Motor neuron (in vitro differentiated cells): ENCODE measurements at regions not wholly inside any gene's neighbourhood (a gene's known extent, or its start where the extent isn't known, plus 50 kb on each side); places are given as distances from the start of the nearest gene placed in this dataset.
"Not testable (repeated sequence)": the region's sequence is repeated elsewhere in the genome, so short reads cannot be mapped to it uniquely, and the experiment has no call there.

Source experiments
- ATAC-seq, 8 experiments: fragments of 200-7000 bp; cut with Tn5 transposase; replicated peaks in 6 of 8; 2 replicates each; pipeline ENCODE4 v1.8.0; 2021; ENCODE audit warnings: mild to moderate bottlenecking in 8 of 8, moderate library complexity in 8 of 8
- H3K27ac ChIP-seq, 2 donors: fragments of 250-450 bp; sonication (Bioruptor Pico); 2 replicates each; pipeline ENCODE4 v1.9.0; 2021; ENCODE audit warnings: antibody characterized with exemption in 2 of 2, mild to moderate bottlenecking in 2 of 2, moderate library complexity in 1 of 2
- H3K4me1 ChIP-seq, 2 donors: fragments of 250-450 bp; sonication (Bioruptor Pico); replicated peaks in 1 of 2; 2 replicates each; pipeline ENCODE4 v1.6.1; 2021; ENCODE audit warnings: antibody characterized with exemption in 2 of 2, mild to moderate bottlenecking in 2 of 2, moderate library complexity in 1 of 2
- H3K4me3 ChIP-seq, 5 donors: fragments of 250-450 bp; sonication (Bioruptor Pico); 2 replicates each; pipeline ENCODE4 v1.9.0; 2021; ENCODE audit warnings: antibody characterized with exemption in 5 of 5, mild to moderate bottlenecking in 5 of 5, moderate library complexity in 4 of 5
- WGBS, 10 experiments: fragments of 450-650 bp; shearing (Covaris generic); methylation state at CpG; one replicate each; pipeline ENCODE4 v1.0.0; 2022; 5-methylcytosine and 5-hydroxymethylcytosine counted together
- in situ Hi-C, 9 experiments: fragments of 400-800 bp; cut with MboI; loops; one replicate each; pipeline ENCODE4 v1.15.0; 2021; ENCODE audit warnings: low sequenced_read_pairs in 9 of 9, low pct_unique_long_range_greater_than_20kb in 2 of 9; ENCODE audit not compliant: unreplicated experiment in 9 of 9

DNA sequence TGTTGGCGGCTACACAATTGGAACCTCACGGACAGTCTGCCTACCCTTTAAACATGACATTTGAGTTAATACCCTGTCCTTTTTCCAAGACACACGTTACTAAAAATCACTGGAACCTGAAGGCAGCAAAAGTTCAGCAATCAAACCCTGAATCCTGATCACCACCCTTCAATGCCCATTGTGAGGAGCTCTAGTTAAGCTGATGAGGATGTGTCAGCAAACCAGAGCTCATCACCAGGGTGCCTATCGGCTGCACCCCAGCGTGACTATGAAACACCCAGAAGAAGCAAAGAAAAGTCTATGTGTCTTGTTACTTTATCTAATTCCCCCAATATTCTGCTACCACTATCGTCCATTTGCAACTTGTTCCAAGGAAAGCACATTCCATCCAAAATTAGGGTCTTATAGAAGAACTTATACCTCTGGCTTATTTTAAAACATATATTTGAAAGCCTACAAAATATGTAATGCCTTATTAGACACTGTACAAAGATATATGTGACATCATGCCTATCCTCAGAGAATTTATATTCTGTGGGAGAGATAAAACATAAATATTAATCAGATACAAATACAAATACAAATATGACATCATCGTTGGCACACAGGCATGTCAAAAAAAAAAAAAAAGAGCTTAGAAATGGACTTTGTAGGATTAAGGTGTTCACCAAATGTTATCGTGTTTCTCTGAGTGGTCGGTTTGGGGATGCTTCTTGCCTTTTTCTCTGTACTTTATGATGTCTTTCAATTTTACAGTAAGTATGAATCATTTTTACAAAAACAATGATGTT, 219.7 kb upstream of the SETMAR start:
- in situ Hi-C loops, result no loop called here
- ATAC-seq, result no peak
- Histone ChIP-seq H3K27ac (no peak overlapping the region), H3K4me1 (no peaks in the 10 kb centered on the region), H3K4me3 (no peak overlapping the region)
- WGBS, 10 experiments, result 15 to 87% (median 65%) methylated on average over 2 to 9 of the region's 9 CpGs

DNA sequence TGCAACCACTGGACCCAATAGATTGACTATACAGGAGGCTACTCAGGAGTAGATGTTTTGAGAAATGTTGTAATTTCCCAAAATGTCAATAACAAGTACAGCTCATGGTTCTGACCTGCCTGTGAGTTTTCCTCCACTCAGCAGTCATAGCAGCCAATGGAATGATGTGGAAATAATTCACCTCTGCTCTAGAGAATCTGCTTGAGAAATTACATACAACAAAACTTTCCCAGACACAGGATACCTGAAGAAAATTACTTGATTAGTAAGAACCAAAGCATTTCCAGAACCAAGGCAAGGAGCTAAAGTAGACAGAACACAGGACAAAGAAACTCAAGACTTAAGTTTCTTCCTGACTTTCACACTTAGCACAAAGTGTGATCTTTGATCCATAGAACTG, 218.9 kb upstream of the SETMAR start:
- Histone ChIP-seq H3K4me1 (no peaks in the 10 kb centered on the region), H3K4me3 (no peak overlapping the region), H3K27ac (no peak overlapping the region)
- ATAC-seq, result no peak
- in situ Hi-C loops, result no loop called here

DNA sequence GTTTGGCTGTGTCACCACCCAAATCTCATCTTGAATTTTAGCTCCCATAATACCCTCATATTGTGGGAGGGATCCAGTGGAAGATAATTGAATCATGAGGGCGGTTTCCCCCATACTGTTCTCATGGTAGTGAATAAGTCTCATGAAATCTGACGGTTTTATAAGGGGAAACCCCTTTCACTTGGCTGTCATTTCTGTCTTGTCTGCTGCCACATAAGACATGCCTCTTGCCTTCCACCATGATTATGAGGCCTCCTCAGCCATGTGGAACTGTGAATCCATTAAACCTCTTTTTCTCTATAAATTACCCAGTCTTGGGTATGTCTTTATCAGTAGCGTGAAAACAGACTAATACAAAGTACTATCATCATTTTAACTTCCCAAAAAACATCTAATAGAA, 216.5 kb upstream of the SETMAR start:
- H3K4me3 ChIP-seq, ATAC-seq, in situ Hi-C loops, H3K4me1 ChIP-seq, H3K27ac ChIP-seq: not testable (repeated sequence)
- 0 to 100% (median 75%) methylated on average over 1 to 3 of the region's 3 CpGs; no CpG with 5 or more reads in 2 of the 10 experiments for WGBS, 10 experiments

DNA sequence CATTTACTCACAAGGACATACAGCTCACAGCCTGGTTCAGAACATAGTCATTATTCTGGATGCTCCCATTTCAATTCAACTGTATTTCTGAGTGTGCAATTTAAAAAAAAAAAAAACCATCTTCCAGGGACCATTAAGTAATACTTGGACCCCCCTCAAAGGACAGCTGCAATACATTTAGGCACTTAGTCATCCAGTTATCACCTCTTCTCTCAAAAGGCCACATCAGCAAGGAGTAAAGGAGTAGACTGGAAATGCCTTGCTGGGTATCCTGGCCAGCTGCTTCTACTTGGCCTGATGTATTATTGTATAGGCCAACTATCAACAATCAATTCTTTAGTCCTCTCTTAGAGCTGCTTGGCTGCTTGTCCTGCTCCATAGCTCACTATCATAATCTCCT, 211.4 kb upstream of the SETMAR start:
- H3K27ac ChIP-seq, result no peak overlapping the region
- ATAC-seq, result no peak
- in situ Hi-C loops, result no loop called here
- peaks cover 0 to 5% of the 10 kb centered on the region in 2 donors for H3K4me1 ChIP-seq
- no peak overlapping the region for H3K4me3 ChIP-seq

DNA sequence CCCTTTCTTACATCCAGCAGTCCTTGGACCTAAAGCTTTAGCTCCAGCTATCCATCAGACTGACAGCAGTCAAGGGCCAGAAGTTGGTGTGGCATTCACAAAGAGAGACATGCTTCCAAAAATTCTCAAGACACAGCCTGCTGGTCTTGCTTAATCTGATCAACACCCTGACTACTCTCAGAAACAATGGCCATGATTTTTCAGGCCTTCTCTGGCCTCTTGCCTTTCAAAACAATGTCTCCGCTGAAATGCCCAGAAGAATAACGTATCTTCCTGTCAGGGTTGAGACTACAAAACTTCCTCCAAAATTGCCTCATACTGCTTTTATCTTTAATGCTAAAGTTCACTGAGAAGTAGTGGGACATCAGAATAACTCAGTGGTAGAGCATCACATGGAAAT, 205.4 kb upstream of the SETMAR start:
- in situ Hi-C loops, result no loop called here

DNA sequence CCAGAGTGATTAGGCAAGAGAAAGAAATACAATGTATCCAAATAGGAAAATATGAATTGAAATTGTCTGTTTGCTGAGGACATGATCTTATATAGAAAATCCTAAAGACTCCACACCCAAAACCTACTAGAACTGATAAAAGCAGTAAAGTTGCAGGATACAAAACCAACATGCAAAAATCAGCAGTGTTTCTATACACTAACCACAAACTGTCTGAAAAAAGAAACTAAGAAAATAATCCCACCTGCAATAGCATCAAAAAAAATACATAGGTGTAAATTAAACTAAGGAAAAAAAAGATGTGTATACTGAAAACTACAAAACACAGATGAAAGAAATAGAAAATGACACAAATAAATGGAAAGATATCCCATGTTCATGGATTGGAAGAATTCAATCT, 203.6 kb upstream of the SETMAR start:
- in situ Hi-C loops, result no loop called here
- Histone ChIP-seq H3K4me3 (no peak overlapping the region), H3K27ac (no peak overlapping the region), H3K4me1 (peaks cover 0 to 10% of the 10 kb centered on the region in 2 donors)
- no peak for ATAC-seq

More for the DNA sequence above, 205.4 kb upstream of the SETMAR start:
- 0 to 88% (median 80%) methylated on average over 1 to 2 of the region's 2 CpGs; no CpG with 5 or more reads in 3 of the 10 experiments for WGBS, 10 experiments
- peaks cover 0 to 10% of the 10 kb centered on the region in 2 donors for H3K4me1 ChIP-seq
- no peak for ATAC-seq
- H3K27ac ChIP-seq, result no peak overlapping the region
- no peak overlapping the region for H3K4me3 ChIP-seq

DNA sequence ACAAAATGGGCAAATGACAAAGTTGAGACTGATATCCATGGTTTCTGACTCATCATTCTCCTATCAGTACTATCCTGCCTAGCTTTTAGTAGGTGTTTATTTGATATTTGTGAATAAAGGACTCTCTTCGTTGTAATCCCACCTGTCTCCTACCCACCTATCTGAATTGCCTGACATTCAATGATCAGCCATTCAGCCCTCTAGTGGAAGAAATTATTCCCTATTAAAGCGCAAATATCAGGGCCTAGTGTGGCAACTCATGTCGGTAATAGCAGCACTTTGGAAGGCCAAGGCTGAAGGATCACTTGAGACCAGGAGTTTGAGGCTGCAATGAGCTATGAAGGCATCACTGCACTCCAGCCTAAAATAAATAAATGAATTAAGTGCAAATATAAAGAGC, 195.7 kb upstream of the SETMAR start:
- in situ Hi-C loops, result no loop called here
- Histone ChIP-seq H3K27ac (no peak overlapping the region), H3K4me1 (no peaks in the 10 kb centered on the region), H3K4me3 (no peak overlapping the region)
- 51 to 100% (median 77%) methylated on average over 1 to 3 of the region's 3 CpGs; no CpG with 5 or more reads in 3 of the 10 experiments for WGBS, 10 experiments
- ATAC-seq, result no peak

DNA sequence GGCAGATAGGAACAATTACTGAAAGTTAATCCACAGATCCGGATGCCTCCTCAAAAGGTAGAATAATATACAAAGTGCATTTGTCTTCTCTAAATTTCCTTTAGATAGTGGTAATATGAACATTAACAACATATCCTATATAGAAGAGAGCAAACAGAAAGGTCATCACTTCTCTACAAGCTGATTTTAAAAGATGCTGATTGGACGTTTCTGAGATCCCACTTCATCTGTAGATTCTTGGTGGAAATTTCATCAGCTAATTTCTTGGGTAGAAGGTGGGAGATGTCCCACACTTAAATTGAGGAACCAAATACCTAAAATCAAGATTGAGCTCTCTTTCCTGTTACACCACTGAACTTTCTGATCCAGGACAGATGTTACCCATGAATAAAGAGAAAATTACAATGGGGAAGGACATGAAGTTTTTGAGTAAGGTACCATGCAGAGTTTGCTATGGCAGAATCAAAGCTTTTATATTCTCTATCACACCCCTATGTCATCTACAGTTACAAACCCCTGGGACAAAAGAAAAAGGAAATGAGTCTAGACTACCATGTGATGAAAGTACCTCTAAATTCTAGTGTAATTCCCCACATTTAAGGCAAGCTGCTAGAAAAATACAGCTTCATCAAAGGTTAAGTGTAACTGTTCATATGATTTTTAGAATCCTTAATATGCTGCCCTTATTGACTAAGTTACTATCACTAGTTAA, 189.2 kb upstream of the SETMAR start:
- Histone ChIP-seq H3K27ac (no peak overlapping the region), H3K4me1 (no peaks in the 10 kb centered on the region), H3K4me3 (no peak overlapping the region)
- in situ Hi-C loops, result no loop called here
- no peak for ATAC-seq
- 0 to 100% (median 65%) methylated on average over 1 to 2 of the region's 2 CpGs; no CpG with 5 or more reads in 2 of the 10 experiments for WGBS, 10 experiments

DNA sequence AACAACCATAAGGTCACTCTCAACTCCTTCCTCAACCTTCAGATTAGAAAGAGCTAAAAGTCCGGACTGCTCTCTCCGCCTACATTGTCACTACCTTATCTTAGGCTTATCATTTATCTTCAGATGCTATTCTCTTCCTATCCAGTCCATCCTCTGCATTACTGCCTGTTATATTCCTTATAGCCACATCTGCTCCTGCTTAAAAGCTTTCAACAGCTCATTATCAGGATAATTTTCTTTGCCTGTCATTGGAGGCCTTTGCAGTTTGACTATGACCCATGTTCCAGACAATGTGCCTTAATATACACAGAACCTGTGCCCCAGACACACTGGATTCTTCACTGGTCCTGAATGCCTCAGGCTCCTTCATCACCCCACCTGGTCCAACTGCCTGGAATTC, 184.1 kb upstream of the SETMAR start:
- H3K4me1 ChIP-seq, result peaks cover 0 to 4% of the 10 kb centered on the region in 2 donors
- 0 to 100% (median 93%) methylated on average over 1 to 2 of the region's 2 CpGs; no CpG with 5 or more reads in 1 of the 10 experiments for WGBS, 10 experiments
- no peak overlapping the region for H3K27ac ChIP-seq
- in situ Hi-C loops, result no loop called here
- no peak overlapping the region for H3K4me3 ChIP-seq
- ATAC-seq, result no peak

DNA sequence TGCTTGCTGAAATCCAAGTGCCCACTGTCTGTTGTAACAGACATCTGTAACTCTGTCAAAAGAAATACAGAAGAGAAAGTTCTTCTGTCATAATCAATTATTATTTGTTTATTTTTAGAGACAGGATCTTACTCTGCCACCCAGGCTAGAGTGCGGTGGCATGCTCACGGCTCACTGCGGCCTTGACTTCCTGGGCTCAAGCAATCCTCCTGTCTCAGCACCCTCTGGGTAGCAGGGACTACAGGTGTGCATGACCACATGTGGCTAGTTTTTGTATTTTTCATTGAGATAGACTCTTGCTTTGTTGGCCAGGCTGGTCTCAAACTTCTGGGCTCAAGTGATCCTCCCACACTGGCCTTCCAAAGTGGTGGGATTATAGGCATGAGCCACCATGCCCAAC, 177.6 kb upstream of the SETMAR start:
- peaks cover 0 to 4% of the 10 kb centered on the region in 2 donors for H3K4me1 ChIP-seq
- no peak overlapping the region for H3K4me3 ChIP-seq
- WGBS, 10 experiments, result 15 to 93% (median 60%) methylated on average over 2 to 3 of the region's 3 CpGs; no CpG with 5 or more reads in 6 of the 10 experiments
- in situ Hi-C loops, result no loop called here
- no peak for ATAC-seq
- H3K27ac ChIP-seq, result no peak overlapping the region

DNA sequence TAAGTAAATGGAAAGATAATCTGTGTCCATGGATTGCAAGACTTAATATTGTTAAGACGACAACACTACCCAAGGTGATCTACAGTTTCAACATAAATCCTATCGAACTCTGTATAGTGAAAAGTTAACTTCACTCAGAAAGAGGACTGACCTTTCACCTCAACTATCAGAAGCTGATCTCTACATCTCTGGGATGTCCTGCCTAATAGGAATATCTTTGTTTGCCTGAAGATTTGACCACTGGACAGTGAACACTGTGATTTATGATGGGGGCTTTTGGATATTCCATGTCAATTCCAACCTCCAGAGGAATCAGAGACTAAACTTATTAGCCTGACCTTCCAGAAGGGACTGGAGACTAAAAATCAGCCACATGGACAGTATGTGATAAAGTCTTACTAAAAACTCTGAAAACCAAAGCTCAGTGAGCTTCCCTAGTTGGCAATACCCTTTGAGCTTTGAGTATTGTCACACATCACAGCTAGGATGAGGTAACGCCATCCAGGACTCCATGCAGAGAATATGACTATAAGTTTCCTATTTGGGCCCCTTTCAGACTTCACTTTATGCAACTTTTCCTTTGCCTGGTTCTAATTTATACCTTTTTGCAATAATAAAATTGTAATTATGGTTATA, 164.9 kb upstream of the SETMAR start:
- no peak for ATAC-seq
- Histone ChIP-seq H3K4me3 (no peak overlapping the region), H3K4me1 (no peaks in the 10 kb centered on the region), H3K27ac (no peak overlapping the region)
- in situ Hi-C loops, result no loop called here
- 0 to 100% (median 79%) methylated on average over 1 to 3 of the region's 3 CpGs; no CpG with 5 or more reads in 1 of the 10 experiments for WGBS, 10 experiments

DNA sequence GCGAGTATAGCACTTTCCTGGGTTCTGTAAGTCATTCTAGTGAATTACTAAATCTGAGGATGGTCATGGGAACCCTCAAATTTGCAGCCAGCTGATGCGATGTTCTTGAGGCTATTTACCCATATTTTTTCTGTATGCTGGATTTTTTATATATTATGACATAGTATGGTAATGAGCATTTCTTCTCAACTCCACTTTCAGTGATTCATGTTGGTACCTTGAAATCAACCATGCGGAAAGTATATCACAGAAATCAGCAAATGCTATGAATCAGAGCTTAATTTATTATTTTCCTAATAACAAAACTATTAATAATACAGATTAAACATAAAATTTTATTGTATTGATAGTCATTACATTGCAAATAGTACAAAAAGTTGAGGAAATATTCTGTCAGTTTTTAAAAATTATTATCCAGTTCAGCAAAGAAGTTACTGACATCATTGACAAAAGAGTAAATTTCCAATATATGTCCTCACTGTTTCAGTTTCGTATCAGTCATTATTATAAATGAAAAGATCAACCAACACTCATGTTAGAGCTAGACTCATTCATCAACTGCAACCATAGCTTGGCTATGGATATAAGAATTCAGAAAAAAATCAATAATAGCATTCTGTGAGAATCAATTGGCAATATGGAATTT, 164.3 kb upstream of the SETMAR start:
- no peak for ATAC-seq
- H3K27ac ChIP-seq, result no peak overlapping the region
- H3K4me1 ChIP-seq, result no peaks in the 10 kb centered on the region
- no peak overlapping the region for H3K4me3 ChIP-seq
- in situ Hi-C loops, result no loop called here
- WGBS, 10 experiments, result 13 to 100% (median 88%) methylated on average over 2 to 4 of the region's 4 CpGs

DNA sequence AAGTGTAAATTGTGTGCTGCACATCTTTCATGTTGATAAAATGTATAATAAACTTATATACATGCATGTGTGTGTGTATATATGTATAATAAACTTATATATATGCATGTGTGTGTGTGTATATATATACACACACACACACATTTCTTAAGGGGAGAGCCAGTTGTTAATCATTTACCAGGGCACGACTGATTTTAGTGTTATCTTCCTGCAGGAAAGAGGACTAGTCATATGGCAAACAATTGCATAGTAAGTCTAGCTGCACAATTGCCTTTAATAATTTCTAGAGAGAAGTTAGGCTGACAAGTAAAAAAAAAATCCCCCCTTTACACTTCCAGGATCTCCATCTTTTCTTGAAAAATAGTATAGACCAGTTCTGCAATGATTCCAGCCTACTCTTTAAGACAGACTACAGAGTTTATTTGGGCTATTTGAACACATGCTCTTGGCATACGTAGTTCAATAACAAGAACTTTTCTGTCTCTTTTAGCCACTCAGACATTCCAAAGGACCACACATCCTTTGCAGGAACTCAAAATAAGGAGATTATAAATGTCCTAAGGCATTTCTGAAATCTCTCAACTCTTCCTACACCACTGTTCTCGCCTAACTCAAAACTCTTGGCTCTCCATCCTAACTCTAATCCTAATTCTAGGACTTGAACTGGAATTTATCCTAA, 163.6 kb upstream of the SETMAR start:
- in situ Hi-C loops, result no loop called here
- Histone ChIP-seq H3K4me1 (no peaks in the 10 kb centered on the region), H3K4me3 (no peak overlapping the region), H3K27ac (no peak overlapping the region)
- WGBS, 10 experiments, result 0 to 100% (median 28%) methylated on average over 1 to 3 of the region's 3 CpGs; no CpG with 5 or more reads in 1 of the 10 experiments
- ATAC-seq, result no peak
